Liver (tissue), 8 donors: ENCODE measurements at regions not wholly inside any gene's neighbourhood (a gene's known extent, or its start where the extent isn't known, plus 50 kb on each side); places are given as distances from the start of the nearest gene placed in this dataset.
"Not testable (repeated sequence)": the region's sequence is repeated elsewhere in the genome, so short reads cannot be mapped to it uniquely, and the experiment has no call there.

Experiments used
- DNase-seq: peaks from one replicate; pipeline ENCODE4 v3.0.0-alpha.2; 2017; ENCODE audit warnings: low spot score
- H3K27ac ChIP-seq, 2 donors: one replicate each; pipeline ENCODE4 v1.7.0; 2013; ENCODE audit warnings: inconsistent platforms in 2 of 2, low read length in 2 of 2, control low read depth in 1 of 2, low read depth in 1 of 2, mild to moderate bottlenecking in 1 of 2
- H3K27me3 ChIP-seq, 4 donors: one replicate each; pipeline versions ENCODE4 v1.6.1 to v1.7.0; 2013; ENCODE audit warnings: low read length in 3 of 4, inconsistent platforms in 1 of 4, mild to moderate bottlenecking in 1 of 4, moderate library complexity in 1 of 4; ENCODE audit not compliant: control insufficient read depth in 4 of 4, insufficient read depth in 4 of 4
- H3K36me3 ChIP-seq, 4 donors: one replicate each; pipeline versions ENCODE4 v1.6.1 to v1.7.0; 2013; ENCODE audit warnings: low read length in 3 of 4, mild to moderate bottlenecking in 3 of 4, low read depth in 1 of 4, moderate library complexity in 1 of 4; ENCODE audit not compliant: control insufficient read depth in 4 of 4, insufficient read depth in 3 of 4
- H3K4me1 ChIP-seq, 4 donors: one replicate each; pipeline versions ENCODE4 v1.6.1 to v1.7.0; 2013; ENCODE audit warnings: low read length in 3 of 4, mild to moderate bottlenecking in 3 of 4, moderate library complexity in 1 of 4; ENCODE audit not compliant: control insufficient read depth in 4 of 4, insufficient read depth in 4 of 4
- H3K4me3 ChIP-seq, 3 donors: one replicate each; pipeline versions ENCODE4 v1.6.1 to v1.7.0; 2013; ENCODE audit warnings: low read length in 3 of 3, control low read depth in 1 of 3, low read depth in 1 of 3, mild to moderate bottlenecking in 1 of 3
- H3K9ac ChIP-seq, 2 donors: one replicate each; pipeline ENCODE4 v1.7.0; 2013; ENCODE audit warnings: low read length in 2 of 2, mild to moderate bottlenecking in 2 of 2, moderate library complexity in 2 of 2, control low read depth in 1 of 2, low read depth in 1 of 2
- H3K9me3 ChIP-seq, 4 donors: one replicate each; pipeline versions ENCODE4 v1.6.1 to v1.7.0; 2013; ENCODE audit warnings: low read length in 3 of 4; ENCODE audit not compliant: control insufficient read depth in 4 of 4
- EGR1 ChIP-seq, 2 donors: IDR thresholded peaks; 2 replicates each; pipeline ENCODE4 v1.6.1; 2016 to 2018; ENCODE audit warnings: antibody characterized with exemption in 2 of 2, low read depth in 2 of 2
- FOXA1 ChIP-seq: IDR thresholded peaks from 2 replicates; pipeline ENCODE4 v1.6.1; 2016; ENCODE audit warnings: antibody characterized with exemption
- FOXA2 ChIP-seq: IDR thresholded peaks from 2 replicates; pipeline ENCODE4 v1.6.1; 2016; ENCODE audit warnings: antibody characterized with exemption
- GABPA ChIP-seq, 2 donors: IDR thresholded peaks in 1 of 2; conservative IDR thresholded peaks in 1 of 2; 2 replicates each; pipeline ENCODE4 v1.6.1; 2016; ENCODE audit warnings: antibody characterized with exemption in 2 of 2, mild to moderate bottlenecking in 1 of 2, moderate library complexity in 1 of 2
- HNF4A ChIP-seq, 2 donors: conservative IDR thresholded peaks; 2 replicates each; pipeline ENCODE4 v1.6.1; 2016; ENCODE audit warnings: antibody characterized with exemption in 2 of 2, mild to moderate bottlenecking in 2 of 2
- JUND ChIP-seq, 2 donors: IDR thresholded peaks; 2 replicates each; pipeline ENCODE4 v1.6.1; 2016; ENCODE audit warnings: antibody characterized with exemption in 2 of 2
- NR2F2 ChIP-seq: IDR thresholded peaks from 2 replicates; pipeline ENCODE4 v1.6.1; 2016; ENCODE audit warnings: antibody characterized with exemption
- RAD21 ChIP-seq, 2 donors: IDR thresholded peaks; 2 replicates each; pipeline ENCODE4 v1.6.1; 2016; ENCODE audit warnings: antibody characterized with exemption in 2 of 2, mild to moderate bottlenecking in 2 of 2
- RXRA ChIP-seq, 2 donors: IDR thresholded peaks; 2 replicates each; pipeline ENCODE4 v1.6.1; 2017 to 2018; ENCODE audit warnings: antibody characterized with exemption in 2 of 2, mild to moderate bottlenecking in 1 of 2
- SP1 ChIP-seq: IDR thresholded peaks from 2 replicates; pipeline ENCODE4 v1.6.1; 2018; ENCODE audit warnings: antibody characterized with exemption, mild to moderate bottlenecking
- TAF1 ChIP-seq: conservative IDR thresholded peaks from 2 replicates; pipeline ENCODE4 v1.6.1; 2016; ENCODE audit warnings: antibody characterized with exemption, mild to moderate bottlenecking
- YY1 ChIP-seq: IDR thresholded peaks from 2 replicates; pipeline ENCODE4 v1.6.1; 2016; ENCODE audit warnings: antibody characterized with exemption, mild to moderate bottlenecking
- WGBS: extraction: QIAGEN DNeasy Blood & Tissue Kit; methylation state at CpG from one replicate; pipeline ENCODE4 v1.1.7; 2013; 5-methylcytosine and 5-hydroxymethylcytosine counted together
- TF ChIP-seq, protein P1 (sequence below): IDR thresholded peaks from 2 replicates; pipeline ENCODE4 v1.6.1; 2016; ENCODE audit warnings: antibody characterized with exemption
- TF ChIP-seq, protein P2 (sequence below): IDR thresholded peaks from 2 replicates; pipeline ENCODE4 v1.6.1; 2016; ENCODE audit warnings: antibody characterized with exemption, mild to moderate bottlenecking
- TF ChIP-seq, protein P3 (sequence below): fragments of 150-350 bp; IDR thresholded peaks from 2 replicates; pipeline ENCODE4 v1.5.1; 2017; ENCODE audit warnings: improper control_type of control experiment, low read depth, low read length; ENCODE audit not compliant: missing input control
- TF ChIP-seq, protein P4 (sequence below): IDR thresholded peaks from 2 replicates; pipeline ENCODE4 v1.6.1; 2016; ENCODE audit warnings: antibody characterized with exemption
- donor health status: healthy.
- donor health status: healthy.
- donor health status: healthy.
- donor health status: healthy.
- donor health status: healthy.

DNA sequence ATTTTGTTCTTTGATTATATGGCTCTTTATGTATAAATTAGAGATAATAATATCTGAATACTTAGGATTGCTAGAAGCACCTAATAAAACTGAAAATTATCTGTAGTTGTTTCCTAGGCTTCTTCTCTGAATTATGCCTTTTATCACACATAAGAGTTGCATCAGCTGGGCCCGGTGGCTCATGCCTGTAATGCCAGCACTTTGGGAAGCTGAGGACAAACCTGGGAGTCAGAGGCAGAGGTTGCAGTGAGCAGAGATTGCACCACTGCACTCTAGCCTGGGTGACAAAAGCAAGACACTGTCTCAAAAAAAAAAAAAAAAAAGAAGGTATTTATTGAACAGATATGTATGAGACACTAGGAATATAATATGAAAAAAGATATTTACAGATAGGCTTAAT lies 773.5 kb upstream of the AGA start:
- Histone ChIP-seq H3K27ac (no peak overlapping the region), H3K4me1 (no peaks in the 10 kb centered on the region), H3K36me3 (no peaks in the 10 kb centered on the region), H3K9ac (no peak overlapping the region), H3K27me3 (no peaks in the 10 kb centered on the region), H3K9me3 (no peaks in the 10 kb centered on the region), H3K4me3 (no peak overlapping the region)
- 50% methylated on average over 1 of the region's 1 CpG for WGBS
- no peak for DNase-seq
- TF ChIP-seq FOXA1 (no peak), HNF4A (conservative IDR thresholded peaks at IDR 0.05) (no peak), YY1 (no peak), FOXA2 (no peak), JUND (IDR thresholded peaks at IDR 0.05) (no peak), GABPA (IDR thresholded peaks at IDR 0.05 in 1 of 2, conservative IDR thresholded peaks at IDR 0.05 in 1 of 2) (no peak), RAD21 (IDR thresholded peaks at IDR 0.05) (no peak), EGR1 (IDR thresholded peaks at IDR 0.05; ENCODE audit: low read depth in 2 of 2) (no peak), NR2F2 (no peak), RXRA (IDR thresholded peaks at IDR 0.05) (no peak)
- TF ChIP-seq, protein P1, sequence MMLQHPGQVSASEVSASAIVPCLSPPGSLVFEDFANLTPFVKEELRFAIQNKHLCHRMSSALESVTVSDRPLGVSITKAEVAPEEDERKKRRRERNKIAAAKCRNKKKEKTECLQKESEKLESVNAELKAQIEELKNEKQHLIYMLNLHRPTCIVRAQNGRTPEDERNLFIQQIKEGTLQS: no peak
- TF ChIP-seq, protein P2, sequence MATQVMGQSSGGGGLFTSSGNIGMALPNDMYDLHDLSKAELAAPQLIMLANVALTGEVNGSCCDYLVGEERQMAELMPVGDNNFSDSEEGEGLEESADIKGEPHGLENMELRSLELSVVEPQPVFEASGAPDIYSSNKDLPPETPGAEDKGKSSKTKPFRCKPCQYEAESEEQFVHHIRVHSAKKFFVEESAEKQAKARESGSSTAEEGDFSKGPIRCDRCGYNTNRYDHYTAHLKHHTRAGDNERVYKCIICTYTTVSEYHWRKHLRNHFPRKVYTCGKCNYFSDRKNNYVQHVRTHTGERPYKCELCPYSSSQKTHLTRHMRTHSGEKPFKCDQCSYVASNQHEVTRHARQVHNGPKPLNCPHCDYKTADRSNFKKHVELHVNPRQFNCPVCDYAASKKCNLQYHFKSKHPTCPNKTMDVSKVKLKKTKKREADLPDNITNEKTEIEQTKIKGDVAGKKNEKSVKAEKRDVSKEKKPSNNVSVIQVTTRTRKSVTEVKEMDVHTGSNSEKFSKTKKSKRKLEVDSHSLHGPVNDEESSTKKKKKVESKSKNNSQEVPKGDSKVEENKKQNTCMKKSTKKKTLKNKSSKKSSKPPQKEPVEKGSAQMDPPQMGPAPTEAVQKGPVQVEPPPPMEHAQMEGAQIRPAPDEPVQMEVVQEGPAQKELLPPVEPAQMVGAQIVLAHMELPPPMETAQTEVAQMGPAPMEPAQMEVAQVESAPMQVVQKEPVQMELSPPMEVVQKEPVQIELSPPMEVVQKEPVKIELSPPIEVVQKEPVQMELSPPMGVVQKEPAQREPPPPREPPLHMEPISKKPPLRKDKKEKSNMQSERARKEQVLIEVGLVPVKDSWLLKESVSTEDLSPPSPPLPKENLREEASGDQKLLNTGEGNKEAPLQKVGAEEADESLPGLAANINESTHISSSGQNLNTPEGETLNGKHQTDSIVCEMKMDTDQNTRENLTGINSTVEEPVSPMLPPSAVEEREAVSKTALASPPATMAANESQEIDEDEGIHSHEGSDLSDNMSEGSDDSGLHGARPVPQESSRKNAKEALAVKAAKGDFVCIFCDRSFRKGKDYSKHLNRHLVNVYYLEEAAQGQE: no peak
- TF ChIP-seq, protein P3, sequence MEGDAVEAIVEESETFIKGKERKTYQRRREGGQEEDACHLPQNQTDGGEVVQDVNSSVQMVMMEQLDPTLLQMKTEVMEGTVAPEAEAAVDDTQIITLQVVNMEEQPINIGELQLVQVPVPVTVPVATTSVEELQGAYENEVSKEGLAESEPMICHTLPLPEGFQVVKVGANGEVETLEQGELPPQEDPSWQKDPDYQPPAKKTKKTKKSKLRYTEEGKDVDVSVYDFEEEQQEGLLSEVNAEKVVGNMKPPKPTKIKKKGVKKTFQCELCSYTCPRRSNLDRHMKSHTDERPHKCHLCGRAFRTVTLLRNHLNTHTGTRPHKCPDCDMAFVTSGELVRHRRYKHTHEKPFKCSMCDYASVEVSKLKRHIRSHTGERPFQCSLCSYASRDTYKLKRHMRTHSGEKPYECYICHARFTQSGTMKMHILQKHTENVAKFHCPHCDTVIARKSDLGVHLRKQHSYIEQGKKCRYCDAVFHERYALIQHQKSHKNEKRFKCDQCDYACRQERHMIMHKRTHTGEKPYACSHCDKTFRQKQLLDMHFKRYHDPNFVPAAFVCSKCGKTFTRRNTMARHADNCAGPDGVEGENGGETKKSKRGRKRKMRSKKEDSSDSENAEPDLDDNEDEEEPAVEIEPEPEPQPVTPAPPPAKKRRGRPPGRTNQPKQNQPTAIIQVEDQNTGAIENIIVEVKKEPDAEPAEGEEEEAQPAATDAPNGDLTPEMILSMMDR: no peak

DNA sequence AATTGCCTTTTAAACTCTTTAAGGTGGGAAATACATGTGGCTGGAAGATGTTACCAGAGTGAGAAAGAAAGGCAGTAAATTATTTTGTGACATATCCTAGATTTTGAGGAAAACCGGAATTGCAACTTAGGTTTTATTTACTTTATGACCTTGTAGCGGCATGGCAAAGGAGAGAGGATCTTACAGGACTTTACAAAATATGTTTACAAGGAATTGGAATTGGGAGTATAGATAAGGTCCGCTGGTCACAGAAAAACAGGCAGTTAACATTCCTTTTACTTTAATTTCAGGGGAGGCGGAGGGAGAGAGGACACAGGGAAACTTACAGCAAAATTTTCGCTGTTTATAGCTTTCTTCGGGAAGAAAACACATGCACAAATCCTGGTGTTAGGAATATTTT lies 784.2 kb upstream of the AGA start:
- DNase-seq: not testable (repeated sequence)
- 48% methylated on average over 5 of the region's 6 CpGs for WGBS

DNA sequence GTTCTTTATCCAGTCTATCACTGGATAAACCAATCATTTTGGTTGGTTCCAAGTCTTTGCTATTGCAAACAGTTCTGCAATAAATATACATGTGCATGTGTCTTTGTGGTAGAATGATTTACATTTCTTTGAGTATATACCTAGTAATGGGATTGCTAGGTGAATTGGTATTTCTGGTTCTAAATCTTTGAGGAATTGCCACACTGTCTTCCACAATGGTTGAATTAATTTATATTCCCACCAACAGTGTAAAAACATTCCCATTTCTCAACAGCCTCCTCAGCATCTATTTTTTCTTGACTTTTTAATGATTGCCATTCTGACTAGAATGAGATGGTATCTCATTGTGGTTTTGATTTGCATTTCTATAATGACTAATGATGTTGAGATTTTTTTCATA lies 791.7 kb upstream of the AGA start:
- H3K4me3 ChIP-seq: no peak overlapping the region
- TF ChIP-seq SP1 (no peak), RAD21 (IDR thresholded peaks at IDR 0.05) (no peak), HNF4A (conservative IDR thresholded peaks at IDR 0.05) (no peak), GABPA (IDR thresholded peaks at IDR 0.05 in 1 of 2, conservative IDR thresholded peaks at IDR 0.05 in 1 of 2) (no peak), TAF1 (no peak), RXRA (IDR thresholded peaks at IDR 0.05) (no peak), JUND (IDR thresholded peaks at IDR 0.05) (no peak)
- TF ChIP-seq, protein P4, sequence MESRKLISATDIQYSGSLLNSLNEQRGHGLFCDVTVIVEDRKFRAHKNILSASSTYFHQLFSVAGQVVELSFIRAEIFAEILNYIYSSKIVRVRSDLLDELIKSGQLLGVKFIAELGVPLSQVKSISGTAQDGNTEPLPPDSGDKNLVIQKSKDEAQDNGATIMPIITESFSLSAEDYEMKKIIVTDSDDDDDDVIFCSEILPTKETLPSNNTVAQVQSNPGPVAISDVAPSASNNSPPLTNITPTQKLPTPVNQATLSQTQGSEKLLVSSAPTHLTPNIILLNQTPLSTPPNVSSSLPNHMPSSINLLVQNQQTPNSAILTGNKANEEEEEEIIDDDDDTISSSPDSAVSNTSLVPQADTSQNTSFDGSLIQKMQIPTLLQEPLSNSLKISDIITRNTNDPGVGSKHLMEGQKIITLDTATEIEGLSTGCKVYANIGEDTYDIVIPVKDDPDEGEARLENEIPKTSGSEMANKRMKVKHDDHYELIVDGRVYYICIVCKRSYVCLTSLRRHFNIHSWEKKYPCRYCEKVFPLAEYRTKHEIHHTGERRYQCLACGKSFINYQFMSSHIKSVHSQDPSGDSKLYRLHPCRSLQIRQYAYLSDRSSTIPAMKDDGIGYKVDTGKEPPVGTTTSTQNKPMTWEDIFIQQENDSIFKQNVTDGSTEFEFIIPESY: no peak
- H3K4me1 ChIP-seq: no peaks in the 10 kb centered on the region
- no peak overlapping the region for H3K9ac ChIP-seq
- no peaks in the 10 kb centered on the region for H3K9me3 ChIP-seq
- DNase-seq: no peak
- no peaks in the 10 kb centered on the region for H3K36me3 ChIP-seq
- no peak overlapping the region for H3K27ac ChIP-seq
- H3K27me3 ChIP-seq: no peaks in the 10 kb centered on the region

More for the DNA sequence above, 784.2 kb upstream of the AGA start:
- not testable (repeated sequence) for H3K4me3 ChIP-seq, H3K9ac ChIP-seq, H3K27ac ChIP-seq, H3K4me1 ChIP-seq, H3K27me3 ChIP-seq, H3K9me3 ChIP-seq, H3K36me3 ChIP-seq
